ENCODE measurements at regions not wholly inside any gene's neighbourhood (a gene's known extent, or its start where the extent isn't known, plus 50 kb on each side); places are given as distances from the start of the nearest gene placed in this dataset.

DNA sequence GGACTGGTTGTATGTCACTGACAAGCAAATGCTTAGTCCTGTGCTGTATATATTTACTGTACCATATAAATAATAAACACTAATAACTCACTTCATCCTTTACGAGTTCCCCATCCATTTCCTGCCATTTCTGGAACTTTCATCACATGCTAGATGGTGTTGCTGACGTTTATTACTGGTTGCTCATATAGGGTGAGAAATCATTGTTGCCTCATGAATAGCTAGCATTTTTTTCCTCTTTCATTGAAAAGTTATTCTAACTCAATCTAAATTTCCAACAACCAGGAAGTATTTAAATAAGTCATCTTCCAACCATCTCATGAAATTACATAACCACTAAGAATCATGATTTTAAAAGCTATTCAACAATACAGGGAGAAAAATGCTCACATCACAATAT lies 88.6 kb upstream of the RCN1 start:
- DNase-seq = no peak

DNA sequence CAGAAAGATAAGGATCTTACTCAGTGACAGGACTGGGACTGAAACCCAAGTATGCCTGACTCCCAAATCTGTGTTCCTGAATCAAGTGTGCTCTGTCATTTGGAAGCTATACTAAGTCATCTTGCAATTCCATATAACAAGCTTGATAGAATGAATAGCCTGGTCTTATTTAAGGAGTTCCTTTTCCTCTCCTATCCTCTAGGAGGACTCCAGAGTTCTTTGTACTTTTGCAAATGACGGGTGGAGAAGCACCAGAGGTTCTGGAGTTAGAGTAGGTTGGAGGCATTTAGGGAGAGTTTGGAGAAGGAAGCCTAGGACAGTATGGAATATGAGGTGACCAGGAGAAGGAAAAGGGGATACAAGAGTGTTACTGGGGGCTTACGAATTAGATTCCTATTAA lies 92.9 kb upstream of the RCN1 start:
- DNase-seq = no peak

DNA sequence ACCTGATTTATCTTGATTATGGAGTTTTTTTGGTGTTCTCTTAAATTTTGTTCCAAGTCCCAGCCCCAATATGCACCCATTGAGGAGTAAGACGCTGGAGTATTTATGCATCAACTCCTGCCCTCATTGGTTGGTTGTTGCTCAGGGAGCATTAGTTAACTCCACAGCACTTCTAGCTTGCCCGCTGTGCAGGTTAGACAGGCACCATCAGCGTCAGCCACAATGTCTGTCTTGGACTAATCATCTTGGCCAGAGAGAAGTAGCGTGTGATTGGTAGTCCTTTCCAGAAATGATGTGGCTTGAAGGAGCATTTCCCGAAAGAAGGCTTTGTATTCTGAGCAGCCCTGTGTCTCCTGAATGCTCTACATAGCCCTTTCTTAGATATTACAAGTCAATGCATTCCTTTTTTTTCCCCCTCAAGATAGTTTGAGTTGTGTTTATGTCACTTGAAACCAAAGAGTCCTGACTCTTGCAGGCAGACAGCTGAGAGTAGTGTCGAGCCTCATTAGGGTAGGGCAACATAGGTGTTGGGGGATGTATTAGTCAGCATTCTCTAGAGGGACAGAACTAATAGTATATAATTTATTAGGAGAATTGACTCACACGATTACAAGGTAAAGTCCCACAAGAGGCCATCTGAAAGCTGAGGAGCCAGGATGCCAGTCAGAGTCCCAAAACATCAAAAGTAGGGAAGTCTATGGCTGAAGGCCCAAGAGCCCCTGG lies 94.6 kb upstream of the RCN1 start:
- DNase-seq = no peak

DNA sequence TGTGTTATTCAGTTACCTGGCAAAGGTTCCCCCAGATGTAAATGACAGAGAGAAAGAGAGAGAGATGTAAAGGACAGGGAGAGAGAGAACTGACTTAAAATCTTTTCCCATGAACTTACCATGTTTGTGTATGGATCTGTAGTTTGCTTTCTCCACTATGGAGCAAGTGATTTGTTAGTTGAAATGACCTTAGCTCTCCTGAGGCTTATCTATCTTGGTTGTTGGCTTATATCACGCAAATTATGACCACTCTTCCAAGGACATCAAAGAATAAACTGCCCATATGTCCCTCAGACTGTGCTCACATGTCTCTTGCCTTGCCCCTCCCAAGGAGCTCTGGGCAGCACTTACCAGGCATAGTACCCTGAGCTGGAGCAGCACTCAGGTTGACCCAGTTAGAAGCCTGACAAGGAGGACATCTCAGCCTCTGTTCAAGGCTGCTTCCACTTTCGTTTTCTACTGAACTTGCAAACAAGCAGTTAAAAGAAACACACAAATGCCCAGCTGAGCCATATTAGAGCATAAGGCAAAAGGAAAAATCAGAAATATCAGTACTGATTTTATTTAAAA lies 95.3 kb upstream of the RCN1 start:
- DNase-seq = no peak

DNA sequence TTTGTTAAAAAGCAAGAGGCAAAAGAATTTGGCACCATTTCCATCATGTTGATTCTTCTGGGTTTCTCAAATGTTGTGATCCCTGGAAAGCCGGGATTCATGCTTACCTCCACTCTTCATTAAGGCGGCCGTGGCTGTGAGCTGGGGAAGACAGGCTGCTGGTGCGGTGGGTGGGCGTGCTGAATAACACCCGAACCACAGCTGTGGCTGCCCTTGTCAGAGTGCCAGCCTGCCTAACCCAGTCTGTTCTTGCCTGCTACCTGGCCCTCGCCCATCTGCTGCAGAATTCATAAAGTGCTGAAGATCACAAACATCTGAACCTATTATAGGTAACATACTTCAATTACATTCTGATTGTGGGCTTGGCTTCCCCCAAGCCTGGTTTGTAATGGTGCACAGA lies 95.8 kb upstream of the RCN1 start:
- no peak for DNase-seq

DNA sequence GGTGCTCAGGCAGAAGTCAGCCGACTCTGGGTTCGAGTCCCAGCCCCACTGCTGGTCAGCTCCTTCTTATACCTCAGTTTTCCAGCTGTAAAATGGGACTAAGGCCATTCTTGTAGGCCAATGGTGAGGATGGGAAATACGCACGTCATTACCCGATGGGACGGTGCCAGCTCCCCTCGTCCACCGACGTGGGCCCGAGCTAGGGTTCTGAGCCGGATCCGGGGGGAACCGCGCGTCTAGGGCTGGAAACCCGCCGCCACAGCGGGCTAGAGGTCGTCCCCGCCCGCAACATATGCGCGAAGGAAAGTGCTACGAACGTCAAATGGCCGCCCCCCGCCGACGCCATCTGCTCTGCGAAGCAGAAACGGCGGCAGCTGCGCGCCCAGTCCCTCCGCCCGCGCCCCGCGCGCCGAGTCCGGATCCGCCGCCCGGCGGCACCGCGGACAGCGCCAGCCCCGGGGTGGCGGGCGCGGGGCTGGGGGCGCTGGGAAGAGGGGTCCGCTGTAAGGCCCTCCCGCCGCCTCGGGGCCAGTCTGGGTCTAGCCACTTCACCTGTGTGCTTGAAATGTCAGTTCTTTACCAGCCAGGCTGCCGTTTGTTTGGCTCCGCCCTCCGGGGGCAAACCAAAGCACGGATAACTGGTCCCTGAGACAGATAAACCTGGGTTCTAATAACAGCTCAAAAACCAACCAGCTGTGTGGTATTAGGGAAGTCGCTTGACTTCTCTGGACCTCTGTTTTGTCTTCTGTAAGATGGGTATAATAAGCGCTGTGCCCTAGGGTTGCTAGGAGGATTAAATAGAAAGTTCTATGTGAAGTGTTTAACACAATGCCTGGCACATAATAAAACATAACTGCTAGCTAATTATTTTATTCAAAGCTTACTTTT lies 103.5 kb upstream of the RCN1 start:
- peak; percentile 24 for DNase-seq

DNA sequence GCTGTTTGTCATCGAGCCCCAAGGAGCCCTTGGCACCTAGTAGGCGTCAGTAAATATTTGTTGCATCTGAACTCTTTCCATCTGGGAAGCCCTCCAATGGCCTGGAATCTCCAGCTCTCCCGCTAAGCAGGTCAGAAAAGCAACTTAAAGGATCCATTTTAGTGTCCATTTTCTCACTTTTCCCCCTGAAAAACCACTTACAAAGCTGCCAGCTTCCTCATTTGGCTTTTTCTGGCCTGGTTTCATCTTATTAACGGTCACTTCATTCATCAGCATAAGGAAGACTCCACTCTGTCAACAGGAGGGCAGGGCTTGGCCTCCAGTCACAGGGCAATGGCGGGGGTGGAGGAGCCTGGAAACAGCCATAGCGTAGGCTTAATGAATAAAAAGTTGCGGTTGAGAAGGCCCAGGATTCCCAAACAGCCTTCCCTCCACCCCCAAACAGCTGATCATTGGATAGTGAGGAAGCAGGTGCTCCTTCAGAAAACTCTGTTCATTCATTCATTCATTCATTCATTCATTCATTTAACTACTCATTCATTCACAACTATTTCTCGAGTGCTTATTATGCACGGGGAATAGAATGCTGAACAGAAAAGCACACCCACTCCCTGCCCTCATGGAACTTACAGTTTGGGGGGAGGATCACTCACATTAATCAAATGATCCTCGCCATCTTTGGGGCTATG lies 104.5 kb upstream of the RCN1 start:
- no peak for DNase-seq

DNA sequence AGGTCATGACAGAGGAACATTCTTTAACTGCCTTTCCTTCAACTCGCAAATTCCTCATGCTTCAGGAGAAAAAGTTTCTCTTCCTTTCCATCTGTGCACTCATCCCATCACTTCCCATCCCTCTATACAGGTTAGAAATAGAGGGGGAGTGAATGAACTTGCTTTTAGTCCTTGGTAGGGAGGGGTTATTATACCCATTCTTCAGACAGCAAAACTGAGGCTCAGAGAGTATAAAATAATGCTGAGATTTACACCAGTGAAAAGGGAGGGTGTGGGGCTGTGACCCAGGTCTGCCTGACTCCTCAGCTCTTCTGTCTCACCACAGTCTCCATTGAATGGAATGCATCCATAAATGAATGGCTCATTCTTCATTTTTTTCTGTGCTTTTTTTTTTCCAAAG lies 109.4 kb upstream of the RCN1 start:
- no peak for DNase-seq

DNA sequence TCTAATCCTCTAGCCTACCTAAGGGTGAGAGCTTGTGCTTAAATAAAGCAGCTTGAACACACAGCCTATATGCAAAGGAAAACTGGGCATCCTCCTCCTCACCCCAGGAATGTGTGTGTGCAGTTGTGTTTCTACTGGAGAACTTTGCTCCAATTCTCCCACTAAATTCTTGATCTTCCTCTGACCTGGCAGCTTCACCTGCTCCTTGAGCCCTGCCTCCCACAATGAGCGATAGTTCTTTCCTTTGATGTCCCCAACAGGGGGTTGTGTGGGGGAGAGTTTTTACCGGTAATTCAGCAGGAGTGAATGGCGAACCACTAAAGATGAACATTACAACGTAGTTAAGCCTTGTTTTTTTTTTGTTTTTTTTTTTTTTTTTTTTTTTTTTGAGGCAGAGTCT lies 113.5 kb upstream of the RCN1 start:
- no peak for DNase-seq

DNA sequence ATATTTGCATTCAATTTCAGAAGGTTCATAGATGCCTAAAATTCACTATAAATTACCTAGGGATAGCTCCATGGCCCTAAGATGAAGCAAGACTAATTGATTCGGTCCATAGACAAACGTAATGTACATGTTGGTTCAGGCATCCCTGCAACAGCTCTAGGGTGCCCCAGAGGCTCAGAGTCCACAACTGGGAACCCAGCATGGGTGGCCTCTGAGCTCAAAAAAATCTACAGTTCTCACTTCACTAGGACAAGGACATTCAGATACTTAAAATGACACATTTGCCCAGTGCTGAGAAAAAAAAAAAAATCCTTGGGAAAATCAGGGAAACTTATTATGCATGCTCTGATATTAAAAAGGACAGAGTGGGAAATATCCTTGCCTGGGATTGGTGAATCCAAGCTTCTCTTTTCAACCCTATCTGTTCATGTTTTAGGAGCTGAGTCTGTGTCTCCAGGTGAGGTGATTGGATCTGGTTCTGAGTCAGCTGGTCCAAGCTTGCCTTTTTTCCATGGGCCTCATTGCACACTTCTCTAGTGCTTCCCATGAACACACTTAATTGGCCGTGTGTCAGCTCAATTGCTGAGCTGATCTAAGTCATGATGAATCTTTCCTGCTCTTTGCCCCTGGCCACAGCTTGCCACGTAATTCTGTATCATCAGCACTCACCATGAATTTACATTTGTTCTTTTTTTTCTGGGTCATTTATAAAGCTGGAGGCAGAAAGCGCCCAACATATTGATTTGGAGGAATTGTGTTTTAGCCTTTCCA lies 116.3 kb upstream of the RCN1 start:
- DNase-seq = no peak

DNA sequence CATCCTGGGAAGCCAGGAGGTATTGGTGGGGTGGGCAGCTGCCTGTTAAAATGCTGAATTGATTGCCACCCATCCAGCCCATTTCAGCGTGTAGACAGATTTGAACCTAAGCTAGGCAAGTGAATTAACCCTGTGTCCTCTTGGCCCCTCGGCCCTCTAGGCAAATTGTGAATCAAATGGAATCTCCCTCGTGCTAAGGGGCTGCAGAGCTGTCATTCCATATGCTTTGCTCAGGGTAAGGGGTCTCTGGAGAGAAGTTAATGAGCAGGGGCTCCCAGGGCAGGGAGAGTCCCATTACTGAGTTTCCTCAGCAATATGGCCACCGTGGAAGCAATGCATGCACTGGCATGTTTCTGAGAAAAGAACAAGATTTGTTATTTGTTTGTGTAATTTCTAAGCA lies 117.7 kb upstream of the RCN1 start:
- DNase-seq = no peak

DNA sequence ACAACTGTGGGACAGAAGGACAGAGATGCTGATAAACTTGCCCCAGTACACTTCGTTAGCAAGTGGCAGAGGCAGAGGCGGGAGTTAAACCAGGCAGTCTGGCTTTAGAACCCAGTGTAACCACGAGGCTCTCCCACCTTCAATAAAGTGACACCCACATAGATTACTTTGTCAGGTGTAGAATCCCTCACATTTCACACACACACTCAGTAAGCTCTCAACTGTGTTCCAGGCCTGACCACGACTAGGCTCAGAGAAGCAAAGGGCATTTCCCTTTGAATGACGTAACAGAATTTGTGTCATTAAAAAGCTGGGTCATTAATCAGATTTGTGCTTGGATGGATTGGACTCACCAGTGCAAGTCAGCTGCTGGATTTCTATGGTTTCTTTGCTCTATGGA lies 118.3 kb upstream of the RCN1 start:
- no peak for DNase-seq

DNA sequence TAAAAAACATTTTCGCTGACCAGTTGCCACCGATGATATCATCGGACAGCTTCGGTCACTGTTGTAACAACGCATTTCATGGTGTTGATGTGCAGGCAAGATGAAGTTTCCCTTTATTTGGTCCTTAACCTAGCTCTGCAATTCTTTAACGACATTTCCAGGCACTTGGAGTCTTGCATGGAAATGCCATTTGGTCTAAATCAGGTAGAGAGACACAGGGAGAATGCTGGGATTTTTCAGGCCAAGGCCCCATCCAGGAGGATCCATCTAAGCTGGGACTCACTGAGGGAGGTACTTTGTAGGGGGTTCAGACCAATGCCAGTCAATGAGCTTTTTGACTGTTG lies 121.5 kb upstream of the RCN1 start:
- no peak for DNase-seq

DNA sequence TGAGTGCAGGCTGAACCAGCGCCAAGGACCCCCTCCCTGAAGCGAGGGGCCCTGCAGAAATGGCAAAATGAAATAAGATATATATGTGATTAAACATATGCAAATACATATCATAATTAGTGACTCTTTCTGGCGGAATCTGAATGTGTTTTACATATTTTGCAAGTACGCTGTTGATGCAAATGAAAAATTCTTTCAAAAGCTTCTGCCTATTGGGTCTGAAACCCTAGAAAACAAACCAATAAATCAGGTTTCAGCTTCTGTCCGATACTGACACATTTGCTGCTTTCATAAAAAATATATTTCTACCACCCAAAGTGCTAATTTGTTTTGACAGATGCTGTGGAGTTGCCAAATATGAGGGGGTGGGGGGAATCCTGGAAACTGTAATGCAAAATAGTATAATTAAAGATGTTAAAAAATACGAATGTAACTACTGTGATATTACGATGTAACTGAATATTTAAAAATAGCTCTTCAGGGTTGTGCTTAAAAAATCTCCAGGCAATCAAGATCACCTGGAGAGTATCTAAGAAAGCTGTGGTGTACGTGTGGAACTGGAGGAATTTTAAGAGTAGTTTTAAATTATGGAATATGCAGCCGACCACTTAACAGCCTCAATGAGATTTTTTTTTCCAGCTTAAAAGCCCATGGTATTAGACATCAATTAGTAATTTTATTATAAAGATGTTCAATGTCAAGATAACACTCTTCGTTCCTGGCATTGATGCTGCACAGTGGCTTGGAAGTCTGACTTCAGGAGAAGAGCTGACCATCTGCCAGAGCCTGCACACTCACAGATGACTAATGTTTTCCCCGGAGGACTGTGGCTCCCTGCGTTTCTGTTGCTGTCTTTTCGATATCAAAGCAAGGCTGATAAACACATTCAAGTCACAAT lies 122.2 kb upstream of the RCN1 start:
- peak; percentile 4 for DNase-seq

DNA sequence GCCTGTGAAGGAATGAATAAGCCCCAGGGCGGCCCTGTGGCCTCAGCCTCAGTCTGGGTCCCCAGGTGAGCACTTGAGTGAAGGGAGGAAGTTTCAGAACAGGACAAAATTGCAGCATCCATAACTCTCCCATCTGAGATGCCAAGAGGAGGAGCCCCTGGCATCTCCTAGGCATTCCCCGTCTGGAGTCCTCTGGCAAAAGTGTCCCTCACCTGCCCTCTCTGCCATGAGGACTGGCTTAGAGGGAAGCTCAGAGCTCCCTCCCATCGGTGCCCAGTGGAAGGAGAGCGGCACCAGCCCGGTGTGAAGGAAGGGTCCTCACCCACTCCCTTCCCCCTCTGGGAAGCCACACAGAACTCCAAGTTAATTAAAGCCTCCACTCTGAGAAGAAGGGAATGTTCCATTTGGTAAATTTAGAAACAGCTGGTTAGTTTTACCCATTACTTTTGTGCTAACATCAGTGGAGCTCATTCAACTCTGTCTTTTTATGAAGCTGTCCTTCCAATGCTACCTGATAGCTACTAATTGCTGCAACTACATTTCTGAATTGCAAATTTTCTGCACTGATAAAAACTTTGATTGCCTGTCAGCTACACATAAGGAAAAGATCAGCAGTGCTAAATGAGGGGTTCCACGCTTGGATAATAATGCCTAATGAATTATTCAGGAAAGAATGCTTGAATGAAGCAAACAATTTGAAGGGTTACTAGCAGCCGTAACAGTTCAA lies 123.3 kb upstream of the RCN1 start:
- no peak for DNase-seq

DNA sequence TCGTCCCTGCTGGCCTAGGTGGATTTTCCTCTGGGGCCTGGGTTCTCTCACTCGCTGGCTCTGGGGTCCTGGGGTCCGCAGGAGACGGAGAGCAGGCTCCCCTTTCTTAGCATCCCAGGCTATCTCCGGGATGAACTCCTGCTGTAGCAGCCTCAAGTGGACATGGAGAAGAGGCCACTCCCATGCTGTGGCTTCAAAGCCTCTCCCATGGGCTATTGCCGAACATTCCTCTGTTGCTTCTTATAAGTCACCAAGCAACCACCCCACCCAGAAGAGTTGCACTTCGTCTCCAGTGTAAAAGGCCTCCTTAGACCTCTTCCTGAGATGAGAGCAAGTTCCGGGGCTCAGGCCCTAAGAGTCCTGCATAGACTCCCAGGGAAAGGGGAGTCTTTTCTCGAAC lies 124.0 kb upstream of the RCN1 start:
- DNase-seq = no peak

DNA sequence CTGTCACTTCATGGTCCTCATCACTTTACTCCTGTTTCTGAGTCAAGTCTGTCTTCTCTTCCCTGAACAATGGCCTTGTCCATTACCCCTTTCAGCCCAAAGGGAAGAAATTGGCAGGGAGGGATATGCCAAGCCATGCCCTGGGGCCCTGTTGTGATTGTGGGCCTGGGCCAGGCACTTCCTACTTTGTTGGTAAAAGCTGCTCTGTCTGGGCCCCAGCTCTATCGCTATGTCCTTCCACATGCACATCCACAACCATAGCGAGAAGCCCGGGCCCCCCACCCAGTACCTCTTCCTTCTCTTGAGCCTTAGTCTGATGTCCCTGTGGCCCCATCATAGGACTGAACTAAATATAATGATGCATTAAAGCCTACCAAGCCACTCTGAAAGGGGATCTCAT lies 126.7 kb upstream of the RCN1 start:
- no peak for DNase-seq

DNA sequence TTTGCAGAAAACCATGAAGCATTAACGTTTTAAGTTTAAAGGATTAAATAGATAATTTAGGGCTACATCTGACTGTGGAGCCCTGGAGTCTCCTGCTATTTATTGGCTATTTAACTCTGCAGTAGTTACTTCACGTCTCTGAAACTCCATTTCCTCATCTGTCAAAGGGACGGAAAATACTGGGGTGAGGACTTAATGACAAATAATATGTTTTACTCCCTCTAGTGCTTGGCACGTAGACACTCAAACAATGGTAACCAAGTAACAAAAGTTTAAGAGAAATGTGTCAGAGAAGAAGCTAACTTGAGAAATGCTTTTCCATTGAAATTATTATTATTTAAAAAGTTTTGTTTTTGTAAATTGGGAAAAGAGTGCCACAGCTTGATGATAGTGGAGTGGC lies 130.7 kb upstream of the RCN1 start:
- DNase-seq = no peak

DNA sequence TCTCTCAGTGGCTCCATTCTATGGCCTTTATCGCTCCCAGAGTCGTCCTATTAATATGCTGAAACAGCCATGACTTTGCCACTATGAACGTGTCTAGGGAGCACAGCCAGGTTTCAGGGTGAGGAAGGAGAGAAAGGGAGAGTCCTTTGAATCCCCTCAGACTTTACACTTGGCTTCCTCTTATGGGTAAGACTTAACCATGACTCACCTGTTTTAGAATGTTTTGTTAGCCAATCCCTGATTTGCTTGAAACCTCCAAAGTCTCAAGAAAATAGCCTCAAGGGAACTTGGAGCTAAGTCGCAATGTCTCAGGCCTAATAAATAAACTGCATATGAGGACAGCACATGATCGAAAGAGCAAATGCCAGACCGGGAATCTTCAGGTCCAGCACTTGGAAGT lies 131.2 kb upstream of the RCN1 start:
- DNase-seq = no peak

DNA sequence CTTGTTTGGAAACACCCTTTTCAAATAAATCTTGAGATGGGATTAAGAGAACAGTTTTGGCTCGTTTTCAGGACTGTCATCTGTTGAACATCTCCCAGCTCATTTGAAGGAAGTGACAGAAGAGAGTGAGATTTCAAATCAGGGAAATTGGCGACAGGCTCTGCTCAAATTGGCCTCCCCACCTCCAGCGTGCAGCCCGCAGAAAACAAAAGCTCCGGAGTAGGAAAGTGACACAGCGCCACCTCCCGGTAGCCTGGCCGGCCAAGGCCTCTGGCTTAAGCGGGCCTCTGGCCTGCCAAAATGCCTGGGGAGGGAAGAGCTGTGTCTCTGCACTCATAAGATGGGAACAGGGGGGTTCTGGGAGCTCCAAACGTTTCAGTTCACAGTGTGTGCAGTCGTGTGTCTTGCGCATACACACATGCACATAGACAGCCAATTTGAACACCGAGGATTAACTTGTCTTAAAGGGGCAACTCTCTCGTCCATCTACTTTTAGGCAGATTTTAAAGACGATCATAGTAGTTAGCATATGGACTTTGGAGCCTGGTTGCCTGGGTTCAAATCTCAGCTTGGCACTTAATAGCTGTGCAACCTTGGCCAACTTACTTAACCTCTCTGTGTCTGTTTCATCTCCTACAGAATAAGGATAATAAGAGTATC lies 132.7 kb upstream of the RCN1 start:
- peak; percentile 73 for DNase-seq
